H1 (cell line): ENCODE measurements at regions not wholly inside any gene's neighbourhood (a gene's known extent, or its start where the extent isn't known, plus 50 kb on each side); places are given as distances from the start of the nearest gene placed in this dataset.

Experiments
- CTCF ChIA-PET: fragments of 300-600 bp; sonication (Branson Sonifier 250); formaldehyde crosslinking; loops from one replicate; lab custom pipeline; 2021; ENCODE audit not compliant: partially characterized antibody; lab: Charles Lee
- POLR2A ChIA-PET: fragments of 300-600 bp; sonication (Branson Sonifier 250); formaldehyde crosslinking; loops from one replicate; lab custom pipeline; 2021; ENCODE audit warnings: inconsistent platforms; ENCODE audit not compliant: partially characterized antibody; lab: Charles Lee
- DNase-seq, 2 experiments: peaks; one replicate each; pipeline versions ENCODE4 v3.0.0 to v3.0.0-alpha.2; 2010 to 2022; ENCODE audit warnings: low spot score in 2 of 2, low read depth in 1 of 2, mixed read lengths in 1 of 2
- FAIRE-seq: peaks from 2 replicates; lab custom pipeline; 2011; peaks lifted over from hg19 to GRCh38; lab: Jason Lieb, UNC
- H2AFZ ChIP-seq: 2 replicates; pipeline ENCODE4 v1.8.1; 2012; ENCODE audit warnings: low read length, inconsistent platforms
- H2AK5ac ChIP-seq: 2 replicates; pipeline ENCODE4 v1.6.1; 2013; ENCODE audit warnings: low read depth, low read length
- H2BK120ac ChIP-seq: replicated peaks from 2 replicates; pipeline ENCODE3; 2013; ENCODE audit warnings: low read depth, low read length, inconsistent platforms
- H2BK12ac ChIP-seq: 2 replicates; pipeline ENCODE4 v1.6.1; 2013; ENCODE audit warnings: low read depth, low read length
- H2BK15ac ChIP-seq: 2 replicates; pipeline ENCODE4 v1.6.1; 2013; ENCODE audit warnings: low read length
- H2BK20ac ChIP-seq: 2 replicates; pipeline ENCODE4 v1.6.1; 2013; ENCODE audit warnings: low read length
- H2BK5ac ChIP-seq: 2 replicates; pipeline ENCODE4 v1.6.1; 2013; ENCODE audit warnings: low read depth, low read length
- H3K14ac ChIP-seq: 2 replicates; pipeline ENCODE4 v1.6.1; 2013; ENCODE audit warnings: inconsistent platforms; ENCODE audit not compliant: insufficient read length
- H3K18ac ChIP-seq: 2 replicates; pipeline ENCODE4 v1.6.1; 2013; ENCODE audit warnings: low read length; ENCODE audit errors: extremely low read depth
- H3K23ac ChIP-seq: 2 replicates; pipeline ENCODE4 v1.6.1; 2013; ENCODE audit warnings: inconsistent platforms; ENCODE audit not compliant: insufficient read length
- H3K23me2 ChIP-seq: 2 replicates; pipeline ENCODE4 v1.6.1; 2013; ENCODE audit warnings: low read depth, low read length
- H3K27ac ChIP-seq: 2 replicates; pipeline ENCODE4 v1.6.1; 2011; ENCODE audit warnings: low read depth, low read length, inconsistent platforms
- H3K27me3 ChIP-seq, 4 experiments: replicated peaks in 1 of 4; 1 replicate in 1 of 4; 2 replicates in 3 of 4; pipeline versions ENCODE4 v1.6.1 to v1.8.1; 2011 to 2013; ENCODE audit warnings: low read length in 3 of 4, mild to moderate bottlenecking in 3 of 4, inconsistent platforms in 2 of 4, mixed read lengths in 2 of 4, moderate library complexity in 1 of 4; ENCODE audit not compliant: control insufficient read depth in 3 of 4, insufficient read depth in 3 of 4; ENCODE audit errors: extremely low read depth in 1 of 4
- H3K36me3 ChIP-seq, 4 experiments: 2 replicates each; pipeline versions ENCODE4 v1.6.1 to v1.8.1; 2011 to 2013; ENCODE audit warnings: mild to moderate bottlenecking in 4 of 4, low read length in 3 of 4, moderate library complexity in 2 of 4, control low read depth in 1 of 4, inconsistent platforms in 1 of 4; ENCODE audit not compliant: insufficient read depth in 4 of 4, control insufficient read depth in 2 of 4
- H3K4ac ChIP-seq: replicated peaks from 2 replicates; pipeline ENCODE3; 2013; ENCODE audit warnings: low read length, low read depth, mixed read lengths, inconsistent platforms; ENCODE audit not compliant: insufficient read length
- H3K4me1 ChIP-seq, 4 experiments: replicated peaks in 1 of 4; 1 replicate in 1 of 4; 2 replicates in 3 of 4; pipeline versions ENCODE4 v1.6.1 to v1.8.1; 2011 to 2013; ENCODE audit warnings: low read length in 3 of 4, inconsistent platforms in 2 of 4, mixed read lengths in 1 of 4; ENCODE audit not compliant: insufficient read depth in 4 of 4, control insufficient read depth in 3 of 4
- H3K4me2 ChIP-seq, 2 experiments: 2 replicates each; pipeline versions ENCODE4 v1.6.1 to v1.8.1; 2011 to 2013; ENCODE audit warnings: low read depth in 2 of 2, low read length in 2 of 2, control low read depth in 1 of 2, inconsistent platforms in 1 of 2, mild to moderate bottlenecking in 1 of 2; ENCODE audit not compliant: insufficient read depth in 1 of 2
- H3K4me3 ChIP-seq, 4 experiments: fragments of 200-600, 300-600 bp in 1 of 4; sonication (generic), shearing (Covaris generic), sonication (Bioruptor Twin) in 1 of 4; 2 replicates each; pipeline versions ENCODE4 v1.5.1 to v1.8.1; 2011 to 2016; ENCODE audit warnings: low read length in 4 of 4, low read depth in 3 of 4, control low read depth in 2 of 4, inconsistent platforms in 2 of 4, mild to moderate bottlenecking in 2 of 4, mixed read lengths in 1 of 4, moderate library complexity in 1 of 4; ENCODE audit not compliant: insufficient read depth in 2 of 4; ENCODE audit errors: extremely low read depth in 1 of 4
- H3K56ac ChIP-seq: replicated peaks from 2 replicates; pipeline ENCODE3; 2013; ENCODE audit warnings: low read depth, mild to moderate bottlenecking, mixed read lengths, low read length, inconsistent platforms; ENCODE audit not compliant: insufficient read length
- H3K79me1 ChIP-seq: 2 replicates; pipeline ENCODE4 v1.6.1; 2013; ENCODE audit warnings: low read depth, low read length, control low read depth
- H3K79me2 ChIP-seq, 2 experiments: 2 replicates each; pipeline versions ENCODE4 v1.6.1 to v1.8.1; 2012 to 2013; ENCODE audit warnings: low read length in 2 of 2, mild to moderate bottlenecking in 2 of 2, inconsistent platforms in 1 of 2; ENCODE audit not compliant: insufficient read depth in 2 of 2, control insufficient read depth in 1 of 2
- H3K9ac ChIP-seq, 4 experiments: replicated peaks in 1 of 4; 1 replicate in 1 of 4; 2 replicates in 3 of 4; pipeline versions ENCODE4 v1.6.1 to v1.8.1; 2011 to 2013; ENCODE audit warnings: low read depth in 3 of 4, low read length in 3 of 4, control low read depth in 2 of 4, mild to moderate bottlenecking in 2 of 4, moderate library complexity in 2 of 4, inconsistent platforms in 1 of 4; ENCODE audit errors: extremely low read depth in 1 of 4
- H3K9me3 ChIP-seq, 2 experiments: 2 replicates each; pipeline versions ENCODE4 v1.6.1 to v1.8.1; 2012 to 2013; ENCODE audit warnings: mild to moderate bottlenecking in 2 of 2, moderate library complexity in 2 of 2, control low read depth in 1 of 2, inconsistent platforms in 1 of 2, low read depth in 1 of 2, low read length in 1 of 2, mixed read lengths in 1 of 2; ENCODE audit not compliant: insufficient read depth in 2 of 2
- H4K20me1 ChIP-seq, 2 experiments: replicated peaks in 1 of 2; 2 replicates each; pipeline versions ENCODE3 to v1.8.1; 2011 to 2013; ENCODE audit warnings: inconsistent platforms in 2 of 2, low read length in 2 of 2, mild to moderate bottlenecking in 1 of 2; ENCODE audit not compliant: insufficient read depth in 2 of 2, control insufficient read depth in 1 of 2
- H4K5ac ChIP-seq: 2 replicates; pipeline ENCODE4 v1.6.1; 2013; ENCODE audit warnings: low read length, low read depth, mixed read lengths, inconsistent platforms; ENCODE audit not compliant: insufficient read length
- H4K8ac ChIP-seq: 2 replicates; pipeline ENCODE4 v1.8.0; 2013; ENCODE audit warnings: mild to moderate bottlenecking, moderate library complexity, low read length, inconsistent platforms; ENCODE audit not compliant: insufficient read depth; ENCODE audit errors: extremely low read depth
- H4K91ac ChIP-seq: replicated peaks from 2 replicates; pipeline ENCODE3; 2013; ENCODE audit warnings: low read length, mixed read lengths, inconsistent platforms; ENCODE audit not compliant: insufficient read length
- CBX8 ChIP-seq: fragments of 300-800, 300-1000 bp; sonication (generic); IDR thresholded peaks from 2 replicates; pipeline ENCODE4 v1.7.1; 2016; ENCODE audit warnings: low read depth, low read length, borderline replicate concordance
- GTF2F1 ChIP-seq: IDR thresholded peaks from 2 replicates; pipeline ENCODE4 v1.6.1; 2012; ENCODE audit warnings: low read depth, low read length, improper control_type of control experiment, borderline replicate concordance
- HDAC2 ChIP-seq, 2 experiments: fragments of 300-600 bp in 1 of 2; sonication (generic) in 1 of 2; IDR thresholded peaks; 2 replicates each; pipeline ENCODE4 v1.6.1; 2011 to 2012; ENCODE audit warnings: low read depth in 2 of 2, low read length in 2 of 2, mild to moderate bottlenecking in 2 of 2, moderate library complexity in 2 of 2, borderline replicate concordance in 1 of 2, inconsistent platforms in 1 of 2
- KDM5A ChIP-seq: fragments of 200-600 bp; IDR thresholded peaks from 2 replicates; pipeline ENCODE4 v1.7.1; 2012; ENCODE audit warnings: mild to moderate bottlenecking, low read length, inconsistent platforms, mixed read lengths
- NRF1 ChIP-seq: IDR thresholded peaks from 2 replicates; pipeline ENCODE4 v1.6.1; 2011; ENCODE audit warnings: mild to moderate bottlenecking, low read depth, low read length, improper control_type of control experiment
- PHF8 ChIP-seq: fragments of 200-600 bp; sonication (generic); conservative IDR thresholded peaks from 2 replicates; pipeline ENCODE4 v1.7.1; 2012; ENCODE audit warnings: low read depth, mild to moderate bottlenecking, inconsistent platforms, low read length, moderate library complexity
- POLR2A ChIP-seq, 2 experiments: IDR thresholded peaks; 1 replicate in 1 of 2; 2 replicates in 1 of 2; pipeline ENCODE4 v1.6.1; 2011; ENCODE audit warnings: low read depth in 2 of 2, low read length in 2 of 2, mild to moderate bottlenecking in 2 of 2; ENCODE audit errors: control extremely low read depth in 1 of 2
- POU5F1 ChIP-seq: IDR thresholded peaks from 2 replicates; pipeline ENCODE4 v1.6.1; 2011; ENCODE audit warnings: low read depth, mild to moderate bottlenecking, low read length, moderate library complexity
- SP4 ChIP-seq: IDR thresholded peaks from 2 replicates; pipeline ENCODE4 v1.6.1; 2012; ENCODE audit warnings: low read length, inconsistent platforms
- TAF7 ChIP-seq: optimal IDR thresholded peaks from 2 replicates; pipeline ENCODE3; 2011; ENCODE audit warnings: low read depth, mild to moderate bottlenecking, inconsistent platforms, low read length, moderate library complexity, borderline replicate concordance
- WGBS, 2 experiments: shearing (Covaris generic) in 1 of 2; methylation state at CpG; one replicate each; pipeline versions ENCODE4 v1.1.6 to v1.1.7; 2013 to 2015; ENCODE audit warnings: low lambda C conversion rate in 2 of 2, mixed read lengths in 2 of 2, inconsistent platforms in 1 of 2, low coverage in 1 of 2, missing lambda C conversion rate in 1 of 2; ENCODE audit not compliant: insufficient replicate concordance in 2 of 2, insufficient coverage in 1 of 2, insufficient read length in 1 of 2; ENCODE audit errors: extremely low coverage in 1 of 2, missing lambda C conversion rate in 1 of 2; 5-methylcytosine and 5-hydroxymethylcytosine counted together

DNA sequence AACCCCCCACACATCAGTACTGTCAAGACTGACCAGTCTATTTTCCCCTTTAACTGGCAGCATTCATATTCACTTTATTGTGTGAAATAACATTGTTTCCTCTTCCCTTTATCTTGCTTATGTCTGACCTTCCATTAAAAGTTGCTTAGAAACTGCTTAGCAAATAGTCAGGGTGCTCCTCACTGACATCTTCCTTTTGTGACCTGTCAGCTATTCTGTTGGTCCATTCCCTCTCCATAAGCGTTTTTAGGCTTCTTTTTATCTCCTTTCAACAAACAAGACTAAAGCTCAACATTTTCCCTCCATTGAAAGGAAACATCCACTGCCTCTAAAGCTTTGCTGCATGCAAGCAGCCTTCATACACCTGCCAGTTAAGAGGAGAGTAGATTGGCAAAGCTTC lies 147.7 kb upstream of the VGLL2 start:
- H3K23ac ChIP-seq, result no peak overlapping the region
- H3K27me3 ChIP-seq, result no peaks in the 10 kb centered on the region
- H4K20me1 ChIP-seq, result no peaks in the 10 kb centered on the region
- H2BK120ac ChIP-seq, result no peak overlapping the region
- no peak for DNase-seq
- no peak overlapping the region for H3K4ac ChIP-seq
- no peaks in the 10 kb centered on the region for H3K79me1 ChIP-seq
- no peak overlapping the region for H4K91ac ChIP-seq
- no peak overlapping the region for H2AK5ac ChIP-seq
- no peak for FAIRE-seq
- H2BK20ac ChIP-seq, result no peak overlapping the region
- H3K18ac ChIP-seq, result no peak overlapping the region
- H2AFZ ChIP-seq, result no peak overlapping the region
- no peak overlapping the region for H2BK5ac ChIP-seq
- CTCF ChIA-PET, result no interaction called here
- no peaks in the 10 kb centered on the region; a peak in 1 of 7 replicates for H3K4me1 ChIP-seq
- H4K8ac ChIP-seq, result no peak overlapping the region
- no peak for TF ChIP-seq GTF2F1
- TF ChIP-seq TAF7, result no peak
- TF ChIP-seq POLR2A (IDR thresholded peaks at IDR 0.05; ENCODE audit: control extremely low read depth in 1 of 2, low read depth in 2 of 2, low read length in 2 of 2), result no peak
- TF ChIP-seq SP4, result no peak
- TF ChIP-seq CBX8, result no peak
- TF ChIP-seq POU5F1, result no peak
- TF ChIP-seq KDM5A, result no peak
- TF ChIP-seq HDAC2 (IDR thresholded peaks at IDR 0.05; ENCODE audit: borderline replicate concordance in 1 of 2, low read depth in 2 of 2, low read length in 2 of 2), result no peak
- no peak for TF ChIP-seq NRF1
- TF ChIP-seq PHF8, result no peak
- TF ChIP-seq, all 59 proteins: peak for 0
- Histone ChIP-seq H2BK12ac (no peak overlapping the region), H4K5ac (no peak overlapping the region), H3K9ac (no peak overlapping the region), H3K27ac (no peak overlapping the region), H3K4me3 (no peak overlapping the region), H3K14ac (no peak overlapping the region), H3K4me2 (no peak overlapping the region), H3K36me3 (no peaks in the 10 kb centered on the region), H3K9me3 (no peaks in the 10 kb centered on the region), H3K23me2 (no peaks in the 10 kb centered on the region), H3K56ac (no peak overlapping the region), H3K79me2 (no peaks in the 10 kb centered on the region), H2BK15ac (no peak overlapping the region)
- POLR2A ChIA-PET, result no interaction called here
- 33% methylated on average over 1 of the region's 1 CpG; no CpG with 5 or more reads in 1 of the 2 experiments for WGBS, 2 experiments
